PC-9 (cell line): ENCODE measurements at regions not wholly inside any gene's neighbourhood (a gene's known extent, or its start where the extent isn't known, plus 50 kb on each side); places are given as distances from the start of the nearest gene placed in this dataset.

Experiments
- EZH2 ChIP-seq: fragments of 200-600 bp; sonication (generic); IDR thresholded peaks from 2 replicates; pipeline ENCODE4 v1.8.0; 2017; ENCODE audit warnings: antibody characterized with exemption, low read depth
- TF ChIP-seq, protein P1 (sequence below): fragments of 200-600 bp; sonication (generic); conservative IDR thresholded peaks from 2 replicates; pipeline ENCODE4 v1.6.1; 2017; ENCODE audit warnings: mixed run types, antibody characterized with exemption, mild to moderate bottlenecking, moderate library complexity

DNA sequence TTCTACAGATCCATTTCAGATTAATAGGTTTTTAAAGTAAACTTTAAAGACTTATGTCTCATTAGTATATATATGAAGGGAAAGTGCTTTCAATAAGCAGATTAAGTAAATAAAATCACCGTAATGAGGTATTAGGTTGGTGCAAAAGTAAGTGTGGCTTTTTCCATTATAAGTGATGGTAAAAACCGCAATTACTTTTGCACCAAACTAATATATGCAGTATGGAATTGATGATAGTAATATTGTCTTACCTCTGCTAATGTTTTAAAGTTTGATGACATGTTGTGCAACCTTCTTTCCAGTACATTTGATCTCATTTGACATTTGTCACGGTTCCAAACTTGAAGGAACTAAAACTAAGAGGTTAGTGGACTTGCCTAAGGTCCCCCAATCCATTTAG lies 1819.3 kb downstream of the PCDH9 start:
- TF ChIP-seq, protein P1, sequence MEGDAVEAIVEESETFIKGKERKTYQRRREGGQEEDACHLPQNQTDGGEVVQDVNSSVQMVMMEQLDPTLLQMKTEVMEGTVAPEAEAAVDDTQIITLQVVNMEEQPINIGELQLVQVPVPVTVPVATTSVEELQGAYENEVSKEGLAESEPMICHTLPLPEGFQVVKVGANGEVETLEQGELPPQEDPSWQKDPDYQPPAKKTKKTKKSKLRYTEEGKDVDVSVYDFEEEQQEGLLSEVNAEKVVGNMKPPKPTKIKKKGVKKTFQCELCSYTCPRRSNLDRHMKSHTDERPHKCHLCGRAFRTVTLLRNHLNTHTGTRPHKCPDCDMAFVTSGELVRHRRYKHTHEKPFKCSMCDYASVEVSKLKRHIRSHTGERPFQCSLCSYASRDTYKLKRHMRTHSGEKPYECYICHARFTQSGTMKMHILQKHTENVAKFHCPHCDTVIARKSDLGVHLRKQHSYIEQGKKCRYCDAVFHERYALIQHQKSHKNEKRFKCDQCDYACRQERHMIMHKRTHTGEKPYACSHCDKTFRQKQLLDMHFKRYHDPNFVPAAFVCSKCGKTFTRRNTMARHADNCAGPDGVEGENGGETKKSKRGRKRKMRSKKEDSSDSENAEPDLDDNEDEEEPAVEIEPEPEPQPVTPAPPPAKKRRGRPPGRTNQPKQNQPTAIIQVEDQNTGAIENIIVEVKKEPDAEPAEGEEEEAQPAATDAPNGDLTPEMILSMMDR, result no peak
- TF ChIP-seq EZH2, result no peak
